Mesenchymal stem cell (in vitro differentiated cells and primary cell): ENCODE measurements at regions not wholly inside any gene's neighbourhood (a gene's known extent, or its start where the extent isn't known, plus 50 kb on each side); places are given as distances from the start of the nearest gene placed in this dataset.
A peak's percentile ranks its signal among the peaks of the same experiment; 100 is the strongest.

Experiments used
- DNase-seq: peaks from one replicate; pipeline ENCODE4 v3.0.0-alpha.2; 2013
- H2AFZ ChIP-seq: one replicate; pipeline ENCODE4 v1.6.1; 2013; ENCODE audit warnings: low read depth, mild to moderate bottlenecking, control low read depth, inconsistent platforms, low read length, moderate library complexity
- H2AK5ac ChIP-seq: 2 replicates; pipeline ENCODE4 v1.6.1; 2013; ENCODE audit warnings: low read length, moderate library complexity, mild to moderate bottlenecking, inconsistent platforms; ENCODE audit not compliant: severe bottlenecking
- H2BK120ac ChIP-seq: one replicate; pipeline ENCODE4 v1.6.1; 2013; ENCODE audit warnings: low read depth, mild to moderate bottlenecking, inconsistent platforms, low read length, moderate library complexity
- H2BK12ac ChIP-seq, 2 experiments: one replicate each; pipeline ENCODE4 v1.6.1; 2013; ENCODE audit warnings: inconsistent platforms in 2 of 2, low read length in 2 of 2, mild to moderate bottlenecking in 2 of 2, moderate library complexity in 2 of 2, control low read depth in 1 of 2
- H2BK15ac ChIP-seq: one replicate; pipeline ENCODE4 v1.6.1; 2013; ENCODE audit warnings: mild to moderate bottlenecking, low read depth, inconsistent platforms; ENCODE audit not compliant: poor library complexity, severe bottlenecking
- H2BK5ac ChIP-seq: 2 replicates; pipeline ENCODE4 v1.6.1; 2013; ENCODE audit warnings: low read depth, mild to moderate bottlenecking, low read length, control low read depth, inconsistent platforms; ENCODE audit not compliant: poor library complexity, severe bottlenecking
- H3K14ac ChIP-seq, 2 experiments: one replicate each; pipeline ENCODE4 v1.6.1; 2013; ENCODE audit warnings: inconsistent platforms in 2 of 2, low read length in 2 of 2, control low read depth in 1 of 2, mild to moderate bottlenecking in 1 of 2, moderate library complexity in 1 of 2
- H3K18ac ChIP-seq, 2 experiments: one replicate each; pipeline ENCODE4 v1.6.1; 2013; ENCODE audit warnings: inconsistent platforms in 2 of 2, low read length in 2 of 2, control low read depth in 1 of 2, low read depth in 1 of 2, mild to moderate bottlenecking in 1 of 2
- H3K23ac ChIP-seq, 2 experiments: one replicate each; pipeline ENCODE4 v1.6.1; 2013; ENCODE audit warnings: inconsistent platforms in 2 of 2, low read length in 2 of 2, mild to moderate bottlenecking in 2 of 2, moderate library complexity in 2 of 2, control low read depth in 1 of 2
- H3K27ac ChIP-seq: 2 replicates; pipeline ENCODE4 v1.5.1; 2013; ENCODE audit warnings: mild to moderate bottlenecking, moderate library complexity, low read length, control low read depth, inconsistent platforms; ENCODE audit not compliant: poor library complexity, severe bottlenecking
- H3K27me3 ChIP-seq, 2 experiments: 2 replicates each; pipeline versions ENCODE4 v1.6.1 to v1.7.0; 2013; ENCODE audit warnings: low read length in 2 of 2, mild to moderate bottlenecking in 2 of 2, moderate library complexity in 2 of 2, control low read depth in 1 of 2, inconsistent platforms in 1 of 2; ENCODE audit not compliant: control insufficient read depth in 1 of 2, insufficient read depth in 1 of 2
- H3K36me3 ChIP-seq, 2 experiments: 2 replicates each; pipeline versions ENCODE4 v1.6.1 to v1.7.0; 2013; ENCODE audit warnings: low read length in 2 of 2, control low read depth in 1 of 2, inconsistent platforms in 1 of 2, low read depth in 1 of 2, mild to moderate bottlenecking in 1 of 2; ENCODE audit not compliant: insufficient read depth in 2 of 2, control insufficient read depth in 1 of 2
- H3K4ac ChIP-seq, 2 experiments: one replicate each; pipeline ENCODE4 v1.6.1; 2013; ENCODE audit warnings: inconsistent platforms in 2 of 2, low read length in 2 of 2, mild to moderate bottlenecking in 2 of 2, moderate library complexity in 2 of 2, control low read depth in 1 of 2, low read depth in 1 of 2
- H3K4me1 ChIP-seq: 2 replicates; pipeline ENCODE4 v1.6.1; 2013; ENCODE audit warnings: low read depth, low read length, control low read depth; ENCODE audit not compliant: control insufficient read depth, insufficient read depth
- H3K4me2 ChIP-seq: 2 replicates; pipeline ENCODE4 v1.6.1; 2013; ENCODE audit warnings: low read length, mild to moderate bottlenecking, inconsistent platforms; ENCODE audit not compliant: poor library complexity, severe bottlenecking
- H3K4me3 ChIP-seq, 2 experiments: 2 replicates each; pipeline versions ENCODE4 v1.5.1 to v1.7.0; 2013; ENCODE audit warnings: low read length in 2 of 2, mild to moderate bottlenecking in 2 of 2, control low read depth in 1 of 2, low read depth in 1 of 2; ENCODE audit not compliant: insufficient read depth in 1 of 2
- H3K79me1 ChIP-seq: replicated peaks from 2 replicates; pipeline ENCODE4 v1.6.1; 2013; ENCODE audit warnings: mild to moderate bottlenecking, control low read depth, low read length, inconsistent platforms; ENCODE audit not compliant: poor library complexity, severe bottlenecking
- H3K9ac ChIP-seq: 2 replicates; pipeline ENCODE4 v1.7.0; 2013; ENCODE audit warnings: mild to moderate bottlenecking, low read length, moderate library complexity
- H3K9me3 ChIP-seq: 2 replicates; pipeline ENCODE4 v1.7.0; 2013; ENCODE audit warnings: mild to moderate bottlenecking, low read length; ENCODE audit not compliant: control insufficient read depth
- H4K8ac ChIP-seq: one replicate; pipeline ENCODE4 v1.6.1; 2013; ENCODE audit warnings: inconsistent platforms, mild to moderate bottlenecking, low read length, moderate library complexity
- H4K91ac ChIP-seq: one replicate; pipeline ENCODE4 v1.6.1; 2013; ENCODE audit warnings: mild to moderate bottlenecking, low read length, inconsistent platforms
- WGBS: methylation state at CpG from one replicate; pipeline ENCODE4 v1.1.7; 2013; ENCODE audit warnings: mixed read lengths; 5-methylcytosine and 5-hydroxymethylcytosine counted together

DNA sequence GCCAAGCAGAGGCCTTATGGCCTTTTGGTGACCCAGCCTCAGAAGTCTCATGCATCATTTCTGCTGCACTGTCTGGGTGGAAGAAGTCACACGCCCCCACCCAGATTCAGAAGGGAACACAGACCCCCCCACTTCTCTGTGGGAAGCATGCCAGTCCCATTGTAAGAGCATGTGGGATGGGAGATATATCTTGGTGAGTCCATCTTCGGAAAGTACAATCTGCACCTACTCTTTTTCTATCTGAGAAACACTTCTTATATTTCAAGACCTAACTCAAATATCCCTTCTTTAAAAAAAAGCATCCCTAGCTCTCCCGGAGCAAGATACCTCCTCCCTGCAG lies 159.6 kb upstream of the FGGY start:
- no peak overlapping the region for H2BK5ac ChIP-seq
- H3K9me3 ChIP-seq: no peaks in the 10 kb centered on the region
- no peak overlapping the region for H4K8ac ChIP-seq
- no peak overlapping the region for H4K91ac ChIP-seq
- peak overlapping the region in 1 of 2 experiments; percentile 17 for H3K4ac ChIP-seq
- peak overlapping the region in 1 of 2 experiments; percentile 59 for H3K18ac ChIP-seq
- H3K9ac ChIP-seq: no peak overlapping the region
- H3K23ac ChIP-seq: no peak overlapping the region
- no peaks in the 10 kb centered on the region for H3K27me3 ChIP-seq
- no peaks in the 10 kb centered on the region for H3K79me1 ChIP-seq
- peaks cover 8% of the 10 kb centered on the region for H3K4me1 ChIP-seq
- 100% methylated on average over 2 of the region's 3 CpGs for WGBS
- no peak overlapping the region for H3K4me2 ChIP-seq
- H2BK120ac ChIP-seq: no peak overlapping the region
- no peak for DNase-seq
- peak overlapping the region; percentile 3 for H2AK5ac ChIP-seq
- no peak overlapping the region for H3K14ac ChIP-seq
- H3K36me3 ChIP-seq: no peaks in the 10 kb centered on the region
- no peak overlapping the region for H2BK15ac ChIP-seq
- peak overlapping the region in 1 of 2 experiments; percentile 49 for H2BK12ac ChIP-seq
- H2AFZ ChIP-seq: no peak overlapping the region
- no peak overlapping the region for H3K4me3 ChIP-seq
- no peak overlapping the region for H3K27ac ChIP-seq

DNA sequence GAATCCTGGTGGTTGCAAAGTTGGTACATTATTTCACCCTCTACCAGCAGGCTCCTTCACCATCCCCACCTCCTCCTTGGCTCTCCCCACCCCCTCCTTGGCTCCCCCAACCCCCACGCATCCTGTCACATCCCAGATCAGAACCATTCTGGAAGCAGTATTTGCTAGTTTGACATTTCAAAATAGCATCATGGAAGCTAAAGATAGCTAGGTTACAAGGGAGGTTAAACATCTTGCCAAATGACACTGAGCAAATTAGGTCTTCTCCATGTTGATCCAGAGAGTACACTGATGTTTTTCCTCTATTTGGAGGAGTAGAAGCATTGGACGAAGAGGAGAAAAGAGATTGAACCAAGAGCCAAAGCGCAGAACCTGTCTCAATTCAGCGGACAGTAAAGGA lies 158.9 kb upstream of the FGGY start:
- Histone ChIP-seq H3K4me3 (no peak overlapping the region), H2BK12ac (peak overlapping the region in 1 of 2 experiments; percentile 4), H3K9ac (no peak overlapping the region), H3K79me1 (no peaks in the 10 kb centered on the region), H3K4ac (no peak overlapping the region), H4K91ac (no peak overlapping the region), H3K14ac (no peak overlapping the region), H3K27ac (no peak overlapping the region), H3K23ac (no peak overlapping the region), H2AFZ (no peak overlapping the region), H3K18ac (no peak overlapping the region), H3K27me3 (no peaks in the 10 kb centered on the region), H3K4me1 (peaks cover 10% of the 10 kb centered on the region), H3K9me3 (no peaks in the 10 kb centered on the region), H2AK5ac (peak overlapping the region; percentile 3), H2BK15ac (no peak overlapping the region), H3K4me2 (no peak overlapping the region), H3K36me3 (no peaks in the 10 kb centered on the region), H2BK120ac (no peak overlapping the region), H4K8ac (no peak overlapping the region), H2BK5ac (no peak overlapping the region)
- 100% methylated on average over 3 of the region's 4 CpGs for WGBS
- no peak for DNase-seq

DNA sequence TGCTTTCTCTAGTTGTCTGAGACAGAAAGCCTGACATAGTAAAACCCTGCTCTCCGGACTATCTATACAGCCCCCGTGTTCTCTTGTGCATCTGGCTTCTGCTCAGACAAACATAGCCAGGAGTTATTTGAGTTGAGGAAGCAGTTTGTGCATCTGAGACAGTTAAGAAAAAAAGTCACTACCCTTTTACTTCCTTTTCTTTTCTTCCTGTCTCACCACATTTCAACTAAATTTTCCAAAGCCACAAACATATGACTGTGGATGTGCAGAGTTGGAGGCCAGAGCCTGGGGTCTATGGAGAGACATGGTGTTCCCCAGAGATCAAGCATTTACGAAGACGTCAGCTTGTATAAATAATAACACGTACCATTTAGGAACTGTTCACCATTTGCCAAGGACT lies 158.5 kb upstream of the FGGY start:
- WGBS: 77% methylated on average over 3 of the region's 5 CpGs
- H3K4me3 ChIP-seq: no peak overlapping the region
- H4K8ac ChIP-seq: no peak overlapping the region
- H3K14ac ChIP-seq: no peak overlapping the region
- H3K18ac ChIP-seq: no peak overlapping the region
- no peak overlapping the region for H2AFZ ChIP-seq
- no peak overlapping the region for H2AK5ac ChIP-seq
- H3K23ac ChIP-seq: no peak overlapping the region
- H2BK5ac ChIP-seq: no peak overlapping the region
- no peak overlapping the region for H2BK12ac ChIP-seq
- H2BK120ac ChIP-seq: no peak overlapping the region
- H3K27me3 ChIP-seq: no peaks in the 10 kb centered on the region
- DNase-seq: no peak
- H3K79me1 ChIP-seq: no peaks in the 10 kb centered on the region
- H4K91ac ChIP-seq: no peak overlapping the region
- H2BK15ac ChIP-seq: no peak overlapping the region
- H3K9ac ChIP-seq: peak overlapping the region; percentile 14
- no peak overlapping the region for H3K27ac ChIP-seq
- peaks cover 10% of the 10 kb centered on the region for H3K4me1 ChIP-seq
- H3K36me3 ChIP-seq: no peaks in the 10 kb centered on the region
- H3K9me3 ChIP-seq: no peaks in the 10 kb centered on the region
- H3K4me2 ChIP-seq: no peak overlapping the region
- H3K4ac ChIP-seq: no peak overlapping the region

DNA sequence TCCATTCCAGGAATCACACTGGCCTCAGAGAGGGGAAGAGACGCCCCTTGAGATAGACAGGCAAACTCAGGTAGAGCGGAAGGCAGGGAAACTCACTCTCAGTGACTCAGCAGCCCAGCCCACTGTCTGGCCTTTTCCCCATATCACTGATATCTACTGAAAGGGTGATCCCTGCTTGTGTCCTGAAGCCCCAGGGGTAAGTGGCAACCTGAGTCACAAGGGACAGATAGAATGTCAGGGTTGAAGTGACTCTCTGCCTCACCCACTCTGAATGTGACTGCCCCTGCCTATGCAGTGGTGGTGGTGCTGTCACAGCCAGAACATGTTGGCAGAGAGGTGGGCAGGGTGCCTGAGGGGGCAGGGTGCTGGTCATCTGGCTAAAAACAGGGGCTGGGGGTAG lies 157.5 kb upstream of the FGGY start:
- Histone ChIP-seq H3K36me3 (no peaks in the 10 kb centered on the region), H2BK12ac (peak overlapping the region; percentile 74 to 97), H3K4me2 (no peak overlapping the region), H2BK5ac (no peak overlapping the region), H2AK5ac (peak overlapping the region; percentile 66), H3K79me1 (no peaks in the 10 kb centered on the region), H2AFZ (no peak overlapping the region), H2BK120ac (peak overlapping the region; percentile 29), H3K4me1 (peaks cover 10% of the 10 kb centered on the region), H3K9ac (no peak overlapping the region), H4K91ac (peak overlapping the region; percentile 91), H3K14ac (peak overlapping the region in 1 of 2 experiments; percentile 88), H3K27ac (no peak overlapping the region), H3K9me3 (no peaks in the 10 kb centered on the region), H4K8ac (peak overlapping the region; percentile 81), H3K4me3 (no peak overlapping the region), H3K27me3 (no peaks in the 10 kb centered on the region), H2BK15ac (no peak overlapping the region), H3K18ac (peak overlapping the region; percentile 58 to 82), H3K23ac (peak overlapping the region in 1 of 2 experiments; percentile 79), H3K4ac (peak overlapping the region; percentile 62)
- DNase-seq: no peak
- 65% methylated on average over 2 of the region's 2 CpGs for WGBS
